Parathyroid adenoma (tissue), 2 donors: ENCODE measurements at regions not wholly inside any gene's neighbourhood (a gene's known extent, or its start where the extent isn't known, plus 50 kb on each side); places are given as distances from the start of the nearest gene placed in this dataset.

Source experiments
- H2AFZ ChIP-seq: fragments of 300-600 bp; sonication (generic); one replicate; pipeline ENCODE4 v1.7.0; 2017; ENCODE audit warnings: antibody characterized with exemption, mild to moderate bottlenecking
- H3K27ac ChIP-seq: fragments of 300-600 bp; sonication (generic); one replicate; pipeline ENCODE4 v1.7.0; 2017
- H3K27me3 ChIP-seq: fragments of 300-600 bp; sonication (generic); one replicate; pipeline ENCODE4 v1.7.0; 2017; ENCODE audit warnings: low read length; ENCODE audit not compliant: control insufficient read depth, insufficient read depth
- H3K36me3 ChIP-seq: fragments of 300-600 bp; sonication (generic); one replicate; pipeline ENCODE4 v1.7.0; 2017; ENCODE audit warnings: low read length; ENCODE audit not compliant: control insufficient read depth, insufficient read depth
- H3K4me1 ChIP-seq: fragments of 300-600 bp; sonication (generic); one replicate; pipeline ENCODE4 v1.7.0; 2017; ENCODE audit warnings: control low read depth
- H3K4me2 ChIP-seq: fragments of 300-600 bp; sonication (generic); one replicate; pipeline ENCODE4 v1.7.0; 2017; ENCODE audit warnings: low read length
- H3K4me3 ChIP-seq: fragments of 300-600 bp; sonication (generic); one replicate; pipeline ENCODE4 v1.7.0; 2017; ENCODE audit warnings: low read depth, low read length
- H3K79me2 ChIP-seq: fragments of 300-600 bp; sonication (generic); one replicate; pipeline ENCODE4 v1.7.0; 2017; ENCODE audit warnings: control low read depth
- H3K9ac ChIP-seq: fragments of 300-600 bp; sonication (generic); one replicate; pipeline ENCODE4 v1.7.0; 2017; ENCODE audit warnings: mild to moderate bottlenecking
- H3K9me3 ChIP-seq: fragments of 300-600 bp; sonication (generic); one replicate; pipeline ENCODE4 v1.7.0; 2017; ENCODE audit warnings: low read length; ENCODE audit not compliant: control insufficient read depth
- CTCF ChIP-seq: fragments of 300-600 bp; sonication (generic); IDR thresholded peaks from one replicate; pipeline ENCODE4 v1.7.0; 2017; ENCODE audit warnings: antibody characterized with exemption, mild to moderate bottlenecking
- donor health status: primary hyperparathyroidism.

GRCh38 chr5:61262080-61262479 is 70.0 kb upstream of the ZSWIM6 start:
- H3K36me3 ChIP-seq, result no peaks in the 10 kb centered on the region

GRCh38 chr5:61263072-61263471 is 69.0 kb upstream of the ZSWIM6 start:
- Histone ChIP-seq H3K9me3 (no peaks in the 10 kb centered on the region), H3K27me3 (no peaks in the 10 kb centered on the region), H3K4me1 (peaks cover 12% of the 10 kb centered on the region), H3K9ac (no peak overlapping the region), H2AFZ (peak overlapping the region; percentile 50), H3K79me2 (no peaks in the 10 kb centered on the region), H3K36me3 (no peaks in the 10 kb centered on the region), H3K27ac (no peak overlapping the region), H3K4me2 (no peak overlapping the region), H3K4me3 (no peak overlapping the region)
- TF ChIP-seq CTCF, result no peak

More at GRCh38 chr5:61262080-61262479, 70.0 kb upstream of the ZSWIM6 start:
- Histone ChIP-seq H3K9me3 (no peaks in the 10 kb centered on the region), H3K4me2 (no peak overlapping the region), H3K4me1 (peaks cover 12% of the 10 kb centered on the region), H3K27me3 (no peaks in the 10 kb centered on the region), H3K9ac (no peak overlapping the region), H2AFZ (no peak overlapping the region), H3K79me2 (no peaks in the 10 kb centered on the region), H3K4me3 (no peak overlapping the region), H3K27ac (no peak overlapping the region)
- no peak for TF ChIP-seq CTCF

GRCh38 chr5:61263561-61264272 is 68.3 kb upstream of the ZSWIM6 start:
- Histone ChIP-seq H3K4me2 (no peak overlapping the region), H3K4me3 (no peak overlapping the region), H3K9ac (no peak overlapping the region), H3K4me1 (peaks cover 12% of the 10 kb centered on the region), H3K9me3 (no peaks in the 10 kb centered on the region), H3K27ac (peak overlapping the region; percentile 49), H2AFZ (peak overlapping the region; percentile 50), H3K79me2 (no peaks in the 10 kb centered on the region), H3K27me3 (no peaks in the 10 kb centered on the region), H3K36me3 (no peaks in the 10 kb centered on the region)
- no peak for TF ChIP-seq CTCF

- Histone ChIP-seq H3K36me3 (no peaks in the 10 kb centered on the region), H2AFZ (peak overlapping the region; percentile 50), H3K4me3 (no peak overlapping the region), H3K9ac (no peak overlapping the region), H3K79me2 (no peaks in the 10 kb centered on the region), H3K27ac (no peak overlapping the region), H3K27me3 (no peaks in the 10 kb centered on the region), H3K4me1 (peaks cover 12% of the 10 kb centered on the region), H3K4me2 (no peak overlapping the region), H3K9me3 (no peaks in the 10 kb centered on the region)
- no peak for TF ChIP-seq CTCF
These were observed 67.8 kb upstream of the ZSWIM6 start for GRCh38 chr5:61264273-61264661.

GRCh38 chr5:61267116-61267515 is 64.9 kb upstream of the ZSWIM6 start:
- H3K27ac ChIP-seq, result no peak overlapping the region
- no peaks in the 10 kb centered on the region for H3K36me3 ChIP-seq
- no peak for TF ChIP-seq CTCF
- no peak overlapping the region for H2AFZ ChIP-seq
- no peaks in the 10 kb centered on the region for H3K79me2 ChIP-seq
- H3K4me2 ChIP-seq, result no peak overlapping the region
- no peaks in the 10 kb centered on the region for H3K9me3 ChIP-seq
- no peak overlapping the region for H3K4me3 ChIP-seq
- no peaks in the 10 kb centered on the region for H3K27me3 ChIP-seq
- H3K4me1 ChIP-seq, result peaks cover 12% of the 10 kb centered on the region
- H3K9ac ChIP-seq, result no peak overlapping the region
